ENCODE measurements at regions not wholly inside any gene's neighbourhood (a gene's known extent, or its start where the extent isn't known, plus 50 kb on each side); places are given as distances from the start of the nearest gene placed in this dataset.

DNA sequence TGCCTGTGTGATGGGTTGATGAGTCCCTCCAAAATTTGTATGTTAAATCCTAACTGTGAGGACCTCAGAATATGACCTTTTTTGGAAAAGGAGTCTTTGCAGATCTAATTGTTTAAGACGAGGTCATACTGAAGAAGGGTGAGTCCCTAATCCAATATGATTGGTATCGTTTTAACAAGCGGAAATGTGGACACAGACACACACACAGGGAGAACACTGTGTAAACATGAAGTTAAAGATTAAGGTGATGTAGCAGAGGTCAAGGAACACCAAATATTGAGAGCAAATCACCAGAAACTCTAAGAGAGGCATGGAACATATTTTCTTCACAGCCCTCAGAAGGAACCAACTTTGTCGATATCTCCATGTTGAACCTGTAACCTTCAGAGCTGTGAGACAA lies 1106.7 kb downstream of the SLC6A15 start:
- Mint-ChIP-seq H3K36me3 (ENCODE audit: low read depth) (no peaks in the 10 kb centered on the region), H3K27me3 (ENCODE audit: insufficient read depth) (no peaks in the 10 kb centered on the region), H3K4me1 (ENCODE audit: low read depth) (no peaks in the 10 kb centered on the region), H3K9me3 (no peaks in the 10 kb centered on the region), H3K27ac (no peak overlapping the region), H3K4me3 (no peak overlapping the region)
- DNase-seq = no peak
- TF ChIP-seq, protein P1, sequence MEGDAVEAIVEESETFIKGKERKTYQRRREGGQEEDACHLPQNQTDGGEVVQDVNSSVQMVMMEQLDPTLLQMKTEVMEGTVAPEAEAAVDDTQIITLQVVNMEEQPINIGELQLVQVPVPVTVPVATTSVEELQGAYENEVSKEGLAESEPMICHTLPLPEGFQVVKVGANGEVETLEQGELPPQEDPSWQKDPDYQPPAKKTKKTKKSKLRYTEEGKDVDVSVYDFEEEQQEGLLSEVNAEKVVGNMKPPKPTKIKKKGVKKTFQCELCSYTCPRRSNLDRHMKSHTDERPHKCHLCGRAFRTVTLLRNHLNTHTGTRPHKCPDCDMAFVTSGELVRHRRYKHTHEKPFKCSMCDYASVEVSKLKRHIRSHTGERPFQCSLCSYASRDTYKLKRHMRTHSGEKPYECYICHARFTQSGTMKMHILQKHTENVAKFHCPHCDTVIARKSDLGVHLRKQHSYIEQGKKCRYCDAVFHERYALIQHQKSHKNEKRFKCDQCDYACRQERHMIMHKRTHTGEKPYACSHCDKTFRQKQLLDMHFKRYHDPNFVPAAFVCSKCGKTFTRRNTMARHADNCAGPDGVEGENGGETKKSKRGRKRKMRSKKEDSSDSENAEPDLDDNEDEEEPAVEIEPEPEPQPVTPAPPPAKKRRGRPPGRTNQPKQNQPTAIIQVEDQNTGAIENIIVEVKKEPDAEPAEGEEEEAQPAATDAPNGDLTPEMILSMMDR (IDR thresholded peaks at IDR 0.05) = no peak

DNA sequence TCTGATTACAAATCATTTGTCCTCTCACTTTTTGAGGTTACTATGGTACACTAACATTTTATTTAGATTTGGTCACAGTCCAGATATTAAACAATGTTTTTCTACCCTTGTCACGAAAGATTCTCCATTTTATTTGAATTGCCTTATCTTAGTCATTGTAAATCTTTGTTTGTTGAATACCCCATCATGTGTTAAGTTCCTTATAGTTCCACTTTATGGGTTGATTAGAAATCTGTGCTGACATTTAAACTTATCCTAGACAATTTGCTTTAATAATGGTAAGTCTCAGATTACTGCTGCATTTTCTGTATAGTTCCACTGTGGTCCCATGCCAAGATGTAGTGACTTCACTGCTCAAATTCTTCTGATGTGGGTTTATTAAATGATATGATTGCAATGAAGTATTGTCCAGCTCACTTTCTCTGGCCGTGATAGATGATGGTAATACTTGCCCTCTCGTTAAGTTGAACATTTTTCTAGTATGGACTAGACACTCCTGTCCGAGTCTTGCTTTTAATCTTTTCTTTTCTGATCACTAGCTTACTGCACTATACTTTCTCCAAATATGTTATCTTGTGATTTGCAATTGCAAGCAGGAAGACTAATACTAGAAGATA lies 1107.3 kb downstream of the SLC6A15 start:
- TF ChIP-seq, protein P1 (IDR thresholded peaks at IDR 0.05) = no peak
- no peak for DNase-seq
- H3K27me3 Mint-ChIP-seq (ENCODE audit: insufficient read depth) = no peaks in the 10 kb centered on the region
- no peaks in the 10 kb centered on the region for H3K9me3 Mint-ChIP-seq
- H3K27ac Mint-ChIP-seq = no peak overlapping the region
- H3K4me3 Mint-ChIP-seq = no peak overlapping the region
- no peaks in the 10 kb centered on the region for H3K4me1 Mint-ChIP-seq (ENCODE audit: low read depth)
- no peaks in the 10 kb centered on the region for H3K36me3 Mint-ChIP-seq (ENCODE audit: low read depth)

DNA sequence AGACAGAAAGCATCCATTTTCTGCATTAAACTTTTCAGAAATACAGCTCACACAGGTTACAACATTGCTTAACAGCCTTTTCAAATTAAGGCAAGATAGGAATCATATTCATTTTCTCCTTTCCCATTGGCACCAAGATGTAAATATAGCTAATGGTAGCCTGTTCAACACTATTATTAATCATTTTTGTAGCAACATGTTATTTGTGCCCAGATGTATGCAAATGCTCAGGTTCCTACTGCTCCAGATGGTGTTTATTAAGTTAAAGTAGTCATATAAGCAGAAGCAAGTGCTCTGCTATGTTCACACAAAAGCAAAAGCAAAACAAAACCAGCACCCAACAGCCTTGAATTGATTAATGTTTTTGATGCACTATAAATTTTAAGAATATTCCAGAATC lies 1110.6 kb downstream of the SLC6A15 start:
- H3K4me1 Mint-ChIP-seq (ENCODE audit: low read depth) = no peaks in the 10 kb centered on the region
- H3K27ac Mint-ChIP-seq = no peak overlapping the region
- H3K9me3 Mint-ChIP-seq = no peaks in the 10 kb centered on the region; the same call in 1 of the 2 replicates
- no peaks in the 10 kb centered on the region for H3K36me3 Mint-ChIP-seq (ENCODE audit: low read depth)
- no peak overlapping the region for H3K4me3 Mint-ChIP-seq
- no peaks in the 10 kb centered on the region for H3K27me3 Mint-ChIP-seq (ENCODE audit: insufficient read depth)
- no peak for DNase-seq
- TF ChIP-seq, protein P1 (IDR thresholded peaks at IDR 0.05) = no peak

DNA sequence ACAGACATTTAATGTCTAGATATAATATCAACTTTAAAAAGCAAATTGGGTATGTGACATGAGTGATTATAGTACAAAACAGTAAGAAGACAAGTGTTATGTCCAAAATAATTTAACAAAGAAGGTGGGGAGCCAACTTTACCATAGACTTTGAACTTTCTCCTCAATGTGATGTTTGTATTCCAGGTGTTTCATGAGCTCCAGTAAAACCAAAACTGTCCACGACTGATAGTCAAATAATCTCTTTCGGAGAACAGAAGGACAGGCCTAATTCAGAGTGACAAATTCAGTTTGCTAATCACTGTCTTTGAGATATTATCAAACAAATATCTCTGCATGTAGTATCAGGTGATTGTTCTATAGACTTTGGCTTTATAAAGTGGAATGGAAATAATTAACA lies 1112.6 kb downstream of the SLC6A15 start:
- Mint-ChIP-seq H3K4me3 (no peak overlapping the region), H3K27me3 (ENCODE audit: insufficient read depth) (no peaks in the 10 kb centered on the region), H3K27ac (no peak overlapping the region), H3K9me3 (no peaks in the 10 kb centered on the region; the same call in 1 of the 2 replicates), H3K4me1 (ENCODE audit: low read depth) (no peaks in the 10 kb centered on the region), H3K36me3 (ENCODE audit: low read depth) (no peaks in the 10 kb centered on the region)
- DNase-seq = no peak
- TF ChIP-seq, protein P1 (IDR thresholded peaks at IDR 0.05) = no peak

DNA sequence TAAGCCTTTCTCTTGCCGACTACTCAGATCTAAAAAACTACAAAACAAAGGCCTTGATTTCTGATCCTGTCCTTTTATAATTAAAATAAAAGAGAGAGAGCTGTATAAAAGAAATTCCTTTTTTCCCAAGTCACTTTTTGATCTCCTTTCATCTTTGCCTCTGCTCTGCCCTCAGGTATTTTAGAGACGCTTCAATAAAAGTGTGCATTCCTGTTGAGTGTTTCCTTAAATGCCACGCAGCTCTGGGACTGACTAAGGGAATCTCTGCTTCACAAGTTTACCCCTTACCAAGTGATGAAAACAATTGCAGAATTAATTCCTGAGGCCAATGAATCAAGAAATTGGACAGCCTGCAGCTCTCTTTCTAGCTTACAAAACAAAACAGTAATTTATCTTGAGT lies 1109.8 kb downstream of the TMTC2 start:
- TF ChIP-seq, protein P1 (IDR thresholded peaks at IDR 0.05) = no peak
- no peaks in the 10 kb centered on the region for H3K4me1 Mint-ChIP-seq (ENCODE audit: low read depth)

More for the DNA sequence above, 1109.8 kb downstream of the TMTC2 start:
- H3K4me3 Mint-ChIP-seq = no peak overlapping the region
- no peaks in the 10 kb centered on the region; the same call in 1 of the 2 replicates for H3K9me3 Mint-ChIP-seq
- H3K27me3 Mint-ChIP-seq (ENCODE audit: insufficient read depth) = no peaks in the 10 kb centered on the region
- H3K36me3 Mint-ChIP-seq (ENCODE audit: low read depth) = no peaks in the 10 kb centered on the region
- no peak for DNase-seq
- no peak overlapping the region for H3K27ac Mint-ChIP-seq

All from HFFc6 (cell line).